SH-SY5Y (cell line): ENCODE measurements at regions not wholly inside any gene's neighbourhood (a gene's known extent, or its start where the extent isn't known, plus 50 kb on each side); places are given as distances from the start of the nearest gene placed in this dataset.

Experiments used
- GATA2 ChIP-seq: IDR thresholded peaks from 2 replicates; pipeline ENCODE4 v1.6.1; 2011; ENCODE audit warnings: mild to moderate bottlenecking, low read depth, low read length
- GATA3 ChIP-seq: IDR thresholded peaks from 2 replicates; pipeline ENCODE4 v1.6.1; 2011; ENCODE audit warnings: low read depth, mild to moderate bottlenecking, low read length, moderate library complexity

- TF ChIP-seq GATA3 (no peak), GATA2 (no peak)
Observed at GRCh38 chr7:13673290-13673689, 316.2 kb downstream of the ETV1 start.

DNA sequence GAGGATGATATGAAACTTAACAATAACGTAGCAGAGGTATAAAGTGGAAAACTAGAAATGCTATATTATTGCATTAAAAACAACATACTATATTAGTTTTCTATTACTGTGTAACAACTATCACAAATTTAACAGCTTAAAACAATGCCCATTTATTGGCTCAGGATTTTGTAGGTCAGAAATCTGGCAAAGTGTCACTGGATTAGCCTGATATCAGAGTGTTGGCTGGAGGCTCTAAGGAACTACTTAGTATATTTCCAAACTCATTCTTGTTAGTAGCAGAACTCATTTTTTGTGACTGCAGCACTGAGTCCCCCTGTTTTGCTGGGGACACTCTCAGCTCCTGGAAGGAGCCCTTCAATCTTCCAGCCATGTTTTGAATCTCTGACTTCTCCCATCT, 306.8 kb downstream of the ETV1 start:
- TF ChIP-seq GATA2 (no peak), GATA3 (no peak)

GRCh38 chr7:13687500-13687899, 302.0 kb downstream of the ETV1 start:
- no peak for TF ChIP-seq GATA3
- no peak for TF ChIP-seq GATA2

DNA sequence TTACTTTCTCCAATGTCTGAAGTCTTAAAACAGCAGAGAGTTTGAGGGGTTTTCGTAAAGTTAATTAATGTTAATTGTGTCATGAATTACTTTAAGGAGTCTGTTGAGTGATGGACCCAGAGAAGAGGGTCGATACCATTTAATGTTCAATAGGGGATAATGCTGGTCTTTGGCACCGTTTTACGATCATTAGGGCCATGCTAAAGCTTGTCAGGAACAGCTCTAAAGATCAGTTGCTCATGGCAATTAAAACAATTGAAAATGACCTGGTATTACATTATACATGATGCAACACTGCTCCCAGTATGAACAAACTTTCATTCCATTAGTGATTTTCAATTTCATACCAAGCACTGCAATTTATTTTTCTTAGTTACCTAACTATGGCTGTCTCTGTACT, 296.9 kb downstream of the ETV1 start:
- TF ChIP-seq GATA3 (no peak), GATA2 (no peak)

DNA sequence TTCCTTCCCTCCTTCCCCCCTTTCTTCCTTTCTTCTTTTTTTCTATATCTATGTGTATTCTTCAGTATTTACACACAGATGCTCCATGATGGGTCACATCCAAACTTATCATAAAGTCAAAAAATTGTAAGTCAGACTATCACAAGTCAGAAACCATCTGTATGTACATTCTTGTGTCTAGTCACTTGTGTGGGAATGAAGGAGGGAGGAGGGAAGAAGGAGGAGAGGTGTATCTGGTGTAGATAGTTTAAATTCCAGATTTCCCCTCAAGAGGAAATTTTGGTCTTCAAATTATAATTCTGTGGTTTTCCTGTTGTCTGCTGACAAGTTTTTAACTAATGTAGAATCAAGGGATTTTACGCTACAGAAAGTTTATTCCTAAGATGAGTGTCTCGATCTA, 287.2 kb downstream of the ETV1 start:
- TF ChIP-seq GATA3 (no peak), GATA2 (no peak)

DNA sequence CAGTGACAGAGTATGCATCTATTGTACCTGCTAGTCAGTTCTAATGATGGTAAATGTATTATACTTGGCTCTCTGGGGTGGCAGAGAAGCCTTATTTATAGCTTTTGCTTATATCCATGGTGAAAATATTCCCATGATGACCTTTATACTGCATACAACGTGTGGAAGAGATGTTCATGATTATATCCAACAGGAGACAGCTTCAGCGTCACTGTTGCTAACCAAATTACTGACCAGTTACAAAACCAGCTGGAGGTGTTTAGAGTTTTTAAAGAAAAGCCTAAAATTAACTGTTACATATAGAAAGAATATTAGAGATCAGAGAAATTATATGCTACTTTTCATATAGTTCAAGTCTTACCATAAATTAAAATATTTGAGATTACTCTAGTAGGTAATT, 280.8 kb downstream of the ETV1 start:
- TF ChIP-seq GATA3: no peak
- TF ChIP-seq GATA2: no peak

DNA sequence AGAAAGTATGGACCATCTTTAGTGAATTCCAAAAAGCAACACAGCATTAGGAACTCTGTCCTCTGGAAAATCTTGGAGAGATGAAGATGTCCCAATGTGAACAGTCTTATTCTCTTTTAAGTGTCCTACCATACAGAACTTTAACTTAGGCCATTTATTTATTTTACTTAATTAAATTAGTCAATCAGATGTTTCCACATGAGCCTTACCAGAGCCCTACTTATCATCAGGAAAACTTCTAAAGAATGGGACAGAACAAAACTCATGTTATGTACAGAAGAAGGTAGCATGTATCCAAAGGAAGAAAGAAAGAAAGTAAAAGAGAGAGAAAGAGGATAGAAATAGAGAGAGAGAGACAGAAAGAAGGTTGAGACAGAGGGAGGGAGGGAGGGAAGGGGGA, 276.4 kb downstream of the ETV1 start:
- TF ChIP-seq GATA2: no peak
- TF ChIP-seq GATA3: no peak

GRCh38 chr7:13715534-13715933, 273.9 kb downstream of the ETV1 start:
- no peak for TF ChIP-seq GATA2
- TF ChIP-seq GATA3: no peak

DNA sequence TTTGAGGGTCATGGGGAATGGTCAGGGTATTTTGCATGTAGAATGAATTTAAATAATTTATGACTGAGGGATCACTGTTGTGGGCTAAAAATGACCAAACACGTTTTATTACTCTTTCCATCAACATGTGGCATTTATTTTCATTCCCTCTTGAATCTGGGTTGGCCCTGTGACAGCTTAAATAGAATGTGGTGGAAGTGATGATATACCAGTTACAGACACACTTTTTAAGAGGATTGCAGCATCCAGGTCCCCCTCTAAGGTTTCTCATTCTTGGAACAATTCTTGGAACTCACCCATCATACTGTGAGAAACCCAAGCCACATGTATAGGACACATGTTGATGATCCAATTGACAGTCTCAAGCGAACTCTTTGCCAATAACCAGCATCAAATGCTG, 272.4 kb downstream of the ETV1 start:
- TF ChIP-seq GATA3 (no peak), GATA2 (no peak)

DNA sequence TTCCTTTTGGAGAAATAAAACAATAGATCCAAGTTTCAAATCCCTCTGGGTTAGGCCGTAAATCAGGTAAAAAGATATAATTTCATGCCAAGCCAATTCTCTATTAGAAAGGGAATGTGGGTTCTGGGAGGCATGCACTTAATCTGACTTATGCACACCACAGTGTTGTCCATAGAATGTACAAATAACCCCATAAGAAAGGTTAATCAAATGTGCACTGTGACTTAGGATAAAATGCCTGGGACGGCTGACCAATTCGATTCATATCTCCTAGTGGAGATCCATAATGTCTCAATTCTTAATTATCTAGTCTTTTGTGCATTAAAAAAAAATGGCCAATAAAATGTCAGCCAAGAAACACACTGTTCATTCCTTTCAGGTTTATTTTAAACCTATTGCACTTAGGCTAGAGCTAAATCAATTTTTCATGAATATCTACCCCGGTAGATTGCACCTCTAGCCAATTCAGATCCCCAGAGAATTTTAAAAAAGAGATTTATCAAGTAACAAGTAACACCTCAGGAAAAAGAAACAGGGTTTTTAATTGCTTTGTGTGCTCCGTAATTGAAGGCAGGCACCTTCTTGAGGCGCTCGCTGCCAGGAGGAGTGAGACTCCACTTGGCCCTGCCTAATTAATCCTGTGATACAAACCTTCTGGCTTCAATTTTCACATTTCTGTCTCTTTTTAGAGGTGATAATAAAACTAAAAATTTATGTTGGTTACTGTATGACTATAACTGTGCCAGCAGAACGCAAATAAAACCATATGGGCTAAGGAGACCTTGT, 265.1 kb downstream of the ETV1 start:
- TF ChIP-seq GATA3 (no peak), GATA2 (no peak)

- TF ChIP-seq GATA3: no peak
- TF ChIP-seq GATA2: no peak
Observed at GRCh38 chr7:13724977-13725566, 264.4 kb downstream of the ETV1 start.

- no peak for TF ChIP-seq GATA2
- TF ChIP-seq GATA3: no peak
Observed at GRCh38 chr7:13725591-13725990, 263.9 kb downstream of the ETV1 start.

- TF ChIP-seq GATA3: no peak
- no peak for TF ChIP-seq GATA2
Observed at GRCh38 chr7:13727279-13727678, 262.2 kb downstream of the ETV1 start.

GRCh38 chr7:13727751-13728150, 261.7 kb downstream of the ETV1 start:
- TF ChIP-seq GATA2 (no peak), GATA3 (no peak)

DNA sequence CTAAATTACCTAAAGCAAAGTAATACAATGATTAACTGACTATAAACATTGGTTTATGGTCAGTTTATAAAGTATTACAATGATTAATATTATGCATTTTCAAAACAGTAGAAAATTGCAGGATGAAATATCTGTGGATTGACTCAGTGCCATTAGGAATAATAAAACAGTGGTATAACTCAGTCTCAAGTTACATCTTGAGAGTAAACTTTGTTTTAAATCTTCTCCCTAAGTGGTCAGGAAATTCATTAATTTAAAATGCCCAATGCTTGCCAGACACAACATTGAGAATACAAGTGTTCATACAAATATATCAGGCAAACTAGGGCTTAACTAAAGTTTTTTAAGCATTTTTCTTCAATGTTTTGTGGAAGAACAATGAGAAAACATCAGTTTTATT, 257.8 kb downstream of the ETV1 start:
- TF ChIP-seq GATA2: no peak
- no peak for TF ChIP-seq GATA3
